ENCODE measurements at regions not wholly inside any gene's neighbourhood (a gene's known extent, or its start where the extent isn't known, plus 50 kb on each side); places are given as distances from the start of the nearest gene placed in this dataset.

GRCh38 chr11:70517203-70517602 is 118.9 kb downstream of the CTTN start:
- H3K9ac ChIP-seq: no peak overlapping the region
- no peaks in the 10 kb centered on the region for H3K36me3 Mint-ChIP-seq
- no peak overlapping the region for H3K27ac Mint-ChIP-seq
- no peak overlapping the region for H3K27ac ChIP-seq
- H3K4me3 ChIP-seq: no peak overlapping the region
- H3K9me3 Mint-ChIP-seq: peaks cover 14% of the 10 kb centered on the region
- H3K79me2 ChIP-seq (ENCODE audit: low read depth): no peaks in the 10 kb centered on the region
- no peaks in the 10 kb centered on the region for H3K27me3 Mint-ChIP-seq (ENCODE audit: insufficient read depth, low read depth)
- TF ChIP-seq CTCF (IDR thresholded peaks at IDR 0.05) (no peak), EZH2phosphoT487 (IDR thresholded peaks at IDR 0.05) (no peak), EZH2 (IDR thresholded peaks at IDR 0.05) (no peak)
- no peak overlapping the region for H3K4me3 Mint-ChIP-seq
- peaks cover 5% of the 10 kb centered on the region for H3F3A ChIP-seq (ENCODE audit: low read depth)
- H3K9me3 ChIP-seq (ENCODE audit: low read depth): peaks cover 7% of the 10 kb centered on the region
- H3K36me3 ChIP-seq: no peaks in the 10 kb centered on the region
- peaks cover 23% of the 10 kb centered on the region for H3K4me1 Mint-ChIP-seq
- H4K20me1 ChIP-seq (ENCODE audit: low read depth): no peaks in the 10 kb centered on the region
- no peak overlapping the region for H3K4me2 ChIP-seq
- H2AFZ ChIP-seq (replicated peaks): no peak overlapping the region
- H3K27me3 ChIP-seq: no peaks in the 10 kb centered on the region
- peaks cover 9% of the 10 kb centered on the region for H3K4me1 ChIP-seq
- DNase-seq (ENCODE audit: low spot score): no peak

- no peaks in the 10 kb centered on the region for H3K36me3 ChIP-seq
- no peak overlapping the region for H3K27ac Mint-ChIP-seq
- no peaks in the 10 kb centered on the region for H3K36me3 Mint-ChIP-seq
- H3K79me2 ChIP-seq (ENCODE audit: low read depth): no peaks in the 10 kb centered on the region
- no peak for TF ChIP-seq EZH2phosphoT487 (IDR thresholded peaks at IDR 0.05)
- no peak for TF ChIP-seq CTCF (IDR thresholded peaks at IDR 0.05)
- no peak for TF ChIP-seq EZH2 (IDR thresholded peaks at IDR 0.05)
- H3K4me2 ChIP-seq: no peak overlapping the region
- no peaks in the 10 kb centered on the region for H3K27me3 Mint-ChIP-seq (ENCODE audit: insufficient read depth, low read depth)
- H3K4me3 ChIP-seq: no peak overlapping the region
- no peak overlapping the region for H3K4me3 Mint-ChIP-seq
- H2AFZ ChIP-seq (replicated peaks): no peak overlapping the region
- no peaks in the 10 kb centered on the region for H3K9me3 ChIP-seq (ENCODE audit: low read depth)
- peaks cover 6% of the 10 kb centered on the region for H3K9me3 Mint-ChIP-seq
- peaks cover 33% of the 10 kb centered on the region for H3K4me1 Mint-ChIP-seq
- H3F3A ChIP-seq (ENCODE audit: low read depth): peaks cover 15% of the 10 kb centered on the region
- peaks cover 6% of the 10 kb centered on the region for H4K20me1 ChIP-seq (ENCODE audit: low read depth)
- no peaks in the 10 kb centered on the region for H3K27me3 ChIP-seq
- H3K27ac ChIP-seq: no peak overlapping the region
- H3K9ac ChIP-seq: no peak overlapping the region
- DNase-seq (ENCODE audit: low spot score): no peak
- peaks cover 19% of the 10 kb centered on the region for H3K4me1 ChIP-seq
Measured at GRCh38 chr11:70517988-70518907, 119.9 kb downstream of the CTTN start.

GRCh38 chr11:70519117-70519516 is 120.8 kb downstream of the CTTN start:
- no peak overlapping the region for H2AFZ ChIP-seq (replicated peaks)
- peaks cover 2% of the 10 kb centered on the region for H3K9me3 Mint-ChIP-seq
- H3K4me3 ChIP-seq: no peak overlapping the region
- no peaks in the 10 kb centered on the region for H3K36me3 ChIP-seq
- no peaks in the 10 kb centered on the region for H3K27me3 Mint-ChIP-seq (ENCODE audit: insufficient read depth, low read depth)
- H3K4me3 Mint-ChIP-seq: no peak overlapping the region
- H3K4me2 ChIP-seq: no peak overlapping the region
- H3K27ac ChIP-seq: no peak overlapping the region
- H3K79me2 ChIP-seq (ENCODE audit: low read depth): no peaks in the 10 kb centered on the region
- peaks cover 22% of the 10 kb centered on the region for H3F3A ChIP-seq (ENCODE audit: low read depth)
- no peak overlapping the region for H3K27ac Mint-ChIP-seq
- H3K9me3 ChIP-seq (ENCODE audit: low read depth): no peaks in the 10 kb centered on the region
- peaks cover 41% of the 10 kb centered on the region for H3K4me1 Mint-ChIP-seq
- no peaks in the 10 kb centered on the region for H3K36me3 Mint-ChIP-seq
- no peaks in the 10 kb centered on the region for H3K27me3 ChIP-seq
- peaks cover 6% of the 10 kb centered on the region for H4K20me1 ChIP-seq (ENCODE audit: low read depth)
- no peak for TF ChIP-seq CTCF (IDR thresholded peaks at IDR 0.05)
- DNase-seq (ENCODE audit: low spot score): no peak
- no peak overlapping the region for H3K9ac ChIP-seq
- H3K4me1 ChIP-seq: peaks cover 28% of the 10 kb centered on the region

Data from neural progenitor cell (in vitro differentiated cells).